Transverse colon (tissue), 4 donors: ENCODE measurements at regions not wholly inside any gene's neighbourhood (a gene's known extent, or its start where the extent isn't known, plus 50 kb on each side); places are given as distances from the start of the nearest gene placed in this dataset.

Experiments used
- CTCF ChIP-seq, 5 experiments: fragments of 200-600 bp in 3 of 5; fragments of 450-650 bp in 2 of 5; sonication (generic) in 3 of 5; IDR thresholded peaks; 1 replicate in 2 of 5; 2 replicates in 3 of 5; pipeline ENCODE4 v1.5.1; 2016 to 2017; ENCODE audit warnings: antibody characterized with exemption in 5 of 5, inconsistent platforms in 3 of 5, mild to moderate bottlenecking in 2 of 5, moderate library complexity in 1 of 5
- EP300 ChIP-seq: sonication (generic); formaldehyde crosslinking; IDR thresholded peaks from one replicate; pipeline ENCODE4 v1.6.1; 2017; ENCODE audit warnings: antibody characterized with exemption, low read depth
- POLR2A ChIP-seq: fragments of 450-650 bp; IDR thresholded peaks from one replicate; pipeline ENCODE4 v1.6.1; 2016; ENCODE audit warnings: antibody characterized with exemption, mild to moderate bottlenecking, moderate library complexity
- POLR2AphosphoS5 ChIP-seq, 3 donors: sonication (generic); formaldehyde crosslinking; IDR thresholded peaks; one replicate each; pipeline ENCODE4 v1.6.1; 2016; ENCODE audit warnings: antibody characterized with exemption in 3 of 3

GRCh38 chr7:69190763-69191162 is 407.5 kb upstream of the AUTS2 start:
- TF ChIP-seq CTCF (IDR thresholded peaks at IDR 0.05) (no peak), POLR2A (no peak), POLR2AphosphoS5 (IDR thresholded peaks at IDR 0.05) (no peak), EP300 (no peak)
